HUES48 (cell line): ENCODE measurements at regions not wholly inside any gene's neighbourhood (a gene's known extent, or its start where the extent isn't known, plus 50 kb on each side); places are given as distances from the start of the nearest gene placed in this dataset.

Experiments used
- H3K27ac ChIP-seq: one replicate; pipeline ENCODE4 v1.7.0; 2013; ENCODE audit warnings: low read depth, low read length, inconsistent platforms
- H3K27me3 ChIP-seq: 2 replicates; pipeline ENCODE4 v1.6.1; 2013; ENCODE audit warnings: mild to moderate bottlenecking, low read length; ENCODE audit not compliant: control insufficient read depth, insufficient read depth
- H3K36me3 ChIP-seq: 2 replicates; pipeline ENCODE4 v1.6.1; 2013; ENCODE audit warnings: low read length; ENCODE audit not compliant: control insufficient read depth, insufficient read depth
- H3K4me1 ChIP-seq: 2 replicates; pipeline ENCODE4 v1.6.1; 2013; ENCODE audit warnings: mild to moderate bottlenecking, low read length; ENCODE audit not compliant: control insufficient read depth, insufficient read depth
- H3K4me3 ChIP-seq: 2 replicates; pipeline ENCODE4 v1.5.1; 2013; ENCODE audit warnings: mild to moderate bottlenecking, low read depth, low read length
- H3K9ac ChIP-seq: 2 replicates; pipeline ENCODE4 v1.6.1; 2013; ENCODE audit warnings: mild to moderate bottlenecking, low read depth, low read length, moderate library complexity
- H3K9me3 ChIP-seq: 2 replicates; pipeline ENCODE4 v1.6.1; 2013; ENCODE audit warnings: low read length; ENCODE audit not compliant: control insufficient read depth, insufficient read depth

DNA sequence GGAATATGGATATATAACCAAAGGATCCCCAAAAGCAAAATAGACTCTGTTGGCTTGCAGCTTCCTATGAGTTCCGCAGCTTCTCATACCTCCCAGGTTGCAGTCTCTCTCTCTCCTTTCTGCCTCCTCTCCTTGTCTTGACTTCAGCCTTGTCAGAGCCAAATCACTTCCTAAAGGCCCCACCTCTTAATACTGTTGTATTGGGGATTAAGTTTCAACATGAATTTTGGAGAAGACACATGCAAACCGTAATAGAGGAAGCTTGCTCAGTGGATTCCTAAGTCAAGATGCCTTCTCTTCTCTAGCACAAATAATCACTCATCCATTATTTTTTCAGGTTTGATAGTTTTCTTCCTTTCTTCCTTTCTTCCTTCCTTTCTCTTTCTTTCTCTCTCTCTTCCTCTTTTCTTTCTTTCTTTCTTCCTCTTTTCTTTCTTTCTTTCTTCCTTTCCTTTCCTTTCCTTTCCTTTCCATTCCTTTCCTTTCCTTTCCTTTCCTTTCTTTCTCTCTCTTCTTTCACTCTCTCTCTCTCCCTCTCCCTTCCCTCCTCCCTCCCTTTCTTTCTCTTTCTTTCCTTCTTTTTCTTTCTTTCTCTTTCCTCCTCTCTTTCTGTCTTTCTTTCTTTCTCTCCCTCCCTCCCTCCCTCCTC lies 411.3 kb upstream of the TPM1 start:
- H3K9ac ChIP-seq = no peak overlapping the region
- 0 out of 2 replicates have a peak, but pooled peaks cover 2% of the 10 kb centered on the region for H3K4me1 ChIP-seq
- H3K9me3 ChIP-seq = no peaks in the 10 kb centered on the region
- no peak overlapping the region for H3K4me3 ChIP-seq
- no peak overlapping the region for H3K27ac ChIP-seq
- H3K27me3 ChIP-seq = no peaks in the 10 kb centered on the region
- H3K36me3 ChIP-seq = no peaks in the 10 kb centered on the region

DNA sequence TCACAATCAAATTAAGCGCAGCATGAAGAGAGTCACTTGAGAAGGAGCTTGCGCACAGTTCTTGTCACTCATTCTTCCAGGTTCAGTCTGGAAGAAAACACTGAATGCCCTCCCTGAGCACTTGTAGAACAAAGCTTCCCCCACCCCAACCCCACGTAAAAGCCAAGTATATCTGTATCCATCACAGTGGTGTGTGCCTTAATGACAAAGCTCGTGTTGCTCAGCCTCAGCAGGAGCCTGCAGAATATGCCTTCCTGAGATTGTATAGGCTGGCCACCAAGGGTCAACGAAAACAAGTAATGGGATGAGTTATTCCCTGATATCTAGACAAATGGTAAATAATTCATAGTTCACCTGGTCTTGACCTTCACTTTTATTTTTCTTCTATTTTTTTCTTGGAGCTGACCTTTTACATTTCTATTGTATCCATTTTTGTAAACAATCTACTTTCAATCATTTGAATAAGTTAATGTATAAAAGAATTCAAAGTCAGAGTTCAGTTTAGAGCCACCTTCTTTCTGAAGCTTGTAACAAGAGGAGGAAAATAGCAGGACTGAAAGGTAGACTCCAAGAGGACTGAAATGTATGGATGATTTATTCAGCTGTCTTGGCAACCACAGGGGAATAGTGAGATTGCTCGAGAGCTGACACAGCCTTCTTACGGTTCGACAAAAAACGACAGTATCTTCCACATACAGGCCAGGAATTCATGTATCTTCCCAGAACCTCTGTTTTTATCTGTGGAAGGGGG lies 405.5 kb upstream of the TPM1 start:
- H3K4me1 ChIP-seq = peaks cover 14% of the 10 kb centered on the region
- no peaks in the 10 kb centered on the region for H3K36me3 ChIP-seq
- H3K9ac ChIP-seq = no peak overlapping the region
- H3K27ac ChIP-seq = no peak overlapping the region
- H3K4me3 ChIP-seq = peak overlapping the region; percentile 12; the same call in 1 of the 2 replicates
- H3K9me3 ChIP-seq = no peaks in the 10 kb centered on the region
- no peaks in the 10 kb centered on the region for H3K27me3 ChIP-seq

- Histone ChIP-seq H3K27ac (no peak overlapping the region), H3K4me3 (no peak overlapping the region), H3K27me3 (no peaks in the 10 kb centered on the region), H3K9me3 (no peaks in the 10 kb centered on the region), H3K36me3 (no peaks in the 10 kb centered on the region), H3K9ac (no peak overlapping the region), H3K4me1 (peaks cover 14% of the 10 kb centered on the region)
Observed at GRCh38 chr15:62637574-62637897, 405.0 kb upstream of the TPM1 start.

DNA sequence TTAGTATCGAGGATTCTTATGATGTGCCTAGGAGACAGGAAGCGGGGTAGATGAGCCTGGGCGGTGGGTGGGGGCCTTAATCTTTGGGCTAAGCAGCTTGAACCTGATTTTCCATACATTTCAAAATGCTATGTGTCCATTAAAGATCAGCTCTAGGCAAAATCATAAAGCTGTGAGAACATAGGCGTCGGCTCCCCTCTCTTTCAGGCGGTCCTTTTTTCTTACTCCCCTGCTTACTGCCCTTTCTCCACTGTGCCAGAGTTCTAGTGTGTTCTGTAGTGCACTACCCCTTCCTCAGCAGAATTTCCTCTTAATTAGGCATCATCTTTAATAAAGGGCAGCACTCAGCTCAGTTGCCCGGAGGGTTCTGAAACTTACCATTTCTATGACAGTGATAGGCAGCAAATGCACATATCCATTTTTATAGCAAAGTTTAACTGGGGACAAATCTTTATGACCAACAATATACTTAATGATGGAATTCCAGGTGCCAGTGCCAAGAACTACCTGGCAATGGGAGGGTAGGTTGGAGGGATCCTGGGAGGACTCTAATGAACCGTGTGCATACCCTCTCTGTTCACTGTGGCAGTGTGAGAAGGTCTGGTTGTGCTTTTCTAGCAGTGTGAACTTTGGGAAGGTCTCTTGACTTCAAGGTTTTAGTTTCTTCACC lies 404.5 kb upstream of the TPM1 start:
- H3K9ac ChIP-seq = no peak overlapping the region
- no peaks in the 10 kb centered on the region for H3K36me3 ChIP-seq
- no peak overlapping the region for H3K27ac ChIP-seq
- peaks cover 14% of the 10 kb centered on the region for H3K4me1 ChIP-seq
- no peaks in the 10 kb centered on the region for H3K27me3 ChIP-seq
- H3K4me3 ChIP-seq = no peak overlapping the region
- H3K9me3 ChIP-seq = no peaks in the 10 kb centered on the region

DNA sequence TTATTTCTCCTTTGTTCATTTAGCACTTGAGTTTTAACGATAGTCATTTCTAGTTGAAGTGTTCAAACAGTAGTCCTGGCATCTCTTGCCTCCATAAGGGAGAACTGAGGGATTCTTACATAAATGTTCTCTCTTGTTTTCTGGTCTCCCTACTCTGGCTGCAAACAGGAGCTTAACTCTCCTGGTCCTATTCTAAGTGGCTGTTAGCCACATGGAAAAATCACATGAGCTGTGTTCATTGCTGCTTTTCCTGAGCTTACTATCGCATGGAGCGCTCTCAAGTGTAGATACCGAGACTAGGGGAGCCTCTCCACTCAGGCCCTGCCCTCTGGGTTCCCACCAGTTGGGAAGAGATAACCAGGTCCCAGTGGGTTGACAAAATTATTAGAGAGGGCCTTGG lies 403.1 kb upstream of the TPM1 start:
- H3K4me1 ChIP-seq = peaks cover 19% of the 10 kb centered on the region
- no peaks in the 10 kb centered on the region for H3K27me3 ChIP-seq
- H3K27ac ChIP-seq = no peak overlapping the region
- H3K36me3 ChIP-seq = no peaks in the 10 kb centered on the region
- H3K9me3 ChIP-seq = no peaks in the 10 kb centered on the region
- no peak overlapping the region for H3K4me3 ChIP-seq
- no peak overlapping the region for H3K9ac ChIP-seq

DNA sequence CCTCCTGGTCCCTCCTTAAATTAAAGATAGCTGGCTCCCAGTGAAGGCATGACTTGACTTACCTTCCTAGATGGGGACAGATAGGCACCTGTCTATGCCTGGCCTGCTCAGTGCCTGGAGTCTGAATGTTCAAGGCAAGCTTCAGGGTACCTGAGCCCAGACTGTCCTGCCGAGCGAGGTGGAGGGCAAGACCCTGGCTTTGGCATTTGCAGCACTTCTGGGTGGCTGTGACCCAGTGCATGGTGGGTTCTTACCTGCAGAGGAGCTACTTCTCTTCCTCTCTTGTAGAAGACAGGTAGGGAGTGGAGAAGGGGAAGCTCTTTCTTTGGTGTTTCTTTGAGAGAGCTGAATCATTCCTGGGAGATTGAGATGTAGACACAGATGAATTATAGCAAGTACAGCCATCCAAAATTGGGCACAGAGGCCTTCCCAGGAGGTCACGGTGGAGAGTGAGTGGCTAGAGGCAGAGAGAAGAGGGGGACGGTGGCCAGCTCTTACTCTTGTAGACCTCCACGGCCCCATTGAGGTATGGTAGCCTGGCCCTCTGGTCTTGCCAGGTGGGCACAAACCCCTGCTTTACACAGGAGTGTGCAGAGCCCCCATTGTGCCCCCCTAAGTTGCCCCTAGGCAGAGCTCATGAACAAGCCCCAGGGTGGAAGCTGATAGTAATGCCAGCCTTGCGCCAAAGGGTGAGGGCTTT lies 402.5 kb upstream of the TPM1 start:
- H3K9ac ChIP-seq = no peak overlapping the region
- H3K4me3 ChIP-seq = no peak overlapping the region
- H3K36me3 ChIP-seq = no peaks in the 10 kb centered on the region
- H3K4me1 ChIP-seq = peaks cover 24% of the 10 kb centered on the region
- H3K27ac ChIP-seq = no peak overlapping the region
- H3K27me3 ChIP-seq = no peaks in the 10 kb centered on the region
- H3K9me3 ChIP-seq = no peaks in the 10 kb centered on the region

- no peaks in the 10 kb centered on the region for H3K36me3 ChIP-seq
- H3K27ac ChIP-seq = no peak overlapping the region
- H3K9me3 ChIP-seq = no peaks in the 10 kb centered on the region
- H3K4me1 ChIP-seq = peaks cover 16% of the 10 kb centered on the region
- no peak overlapping the region for H3K4me3 ChIP-seq
- H3K9ac ChIP-seq = no peak overlapping the region
- no peaks in the 10 kb centered on the region for H3K27me3 ChIP-seq
Observed at GRCh38 chr15:62641825-62642224, 400.7 kb upstream of the TPM1 start.

DNA sequence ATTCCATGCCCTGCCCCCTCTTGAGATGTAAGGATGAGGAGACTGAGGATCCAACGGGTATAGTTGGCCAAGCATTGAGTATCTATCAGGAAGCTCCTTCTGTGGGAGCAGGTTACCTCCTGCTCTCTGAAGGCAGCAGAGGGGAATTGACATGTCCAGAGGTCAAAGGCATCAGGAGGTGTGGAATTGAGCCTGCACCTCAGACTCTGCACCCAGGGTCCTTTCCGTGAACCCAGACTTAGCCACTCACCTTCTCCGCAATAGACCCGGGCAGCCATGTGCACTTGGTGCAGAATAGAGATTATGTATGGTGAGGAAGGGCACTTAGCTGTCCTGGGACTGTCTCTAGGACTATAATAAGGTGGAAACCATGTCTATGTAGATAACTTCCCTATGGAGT lies 399.0 kb upstream of the TPM1 start:
- Histone ChIP-seq H3K4me3 (no peak overlapping the region), H3K36me3 (no peaks in the 10 kb centered on the region), H3K9me3 (no peaks in the 10 kb centered on the region), H3K4me1 (peaks cover 9% of the 10 kb centered on the region), H3K27ac (no peak overlapping the region), H3K27me3 (no peaks in the 10 kb centered on the region), H3K9ac (no peak overlapping the region)

DNA sequence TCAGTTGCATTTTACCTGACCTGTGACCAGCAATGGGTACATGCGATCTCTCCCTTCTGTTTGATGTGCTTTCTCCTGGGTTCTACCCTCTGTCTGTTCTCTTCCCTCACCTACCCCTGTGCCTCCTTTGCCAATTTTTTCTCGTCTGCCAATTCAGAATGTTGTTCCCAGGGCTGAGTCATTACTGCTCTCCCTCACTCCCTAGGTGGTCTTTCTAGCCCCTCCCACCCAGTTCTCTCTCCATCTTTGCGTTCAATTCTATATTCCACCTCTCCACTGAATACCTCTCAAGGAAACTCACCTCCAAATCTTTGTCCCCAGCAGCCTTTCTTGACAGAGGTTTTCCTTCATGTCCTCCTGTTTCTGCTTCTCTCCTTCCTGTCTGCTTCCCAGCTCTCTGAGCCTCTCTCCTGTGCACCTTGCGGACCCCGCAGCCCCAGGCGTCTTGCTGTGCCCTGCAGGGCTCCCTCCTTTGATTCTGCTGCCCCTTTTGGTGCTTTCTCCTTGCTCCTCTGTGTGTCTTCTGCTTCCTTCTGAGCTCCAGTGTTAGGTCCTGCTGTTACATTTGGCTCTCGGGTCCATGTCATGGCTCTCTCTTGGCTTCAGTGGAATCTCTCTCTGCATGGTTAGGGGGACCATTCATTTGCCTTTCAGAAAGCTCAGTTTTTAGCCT lies 398.2 kb upstream of the TPM1 start:
- Histone ChIP-seq H3K9ac (no peak overlapping the region), H3K27me3 (no peaks in the 10 kb centered on the region), H3K9me3 (no peaks in the 10 kb centered on the region), H3K4me1 (peaks cover 9% of the 10 kb centered on the region), H3K4me3 (no peak overlapping the region), H3K27ac (no peak overlapping the region), H3K36me3 (no peaks in the 10 kb centered on the region)

DNA sequence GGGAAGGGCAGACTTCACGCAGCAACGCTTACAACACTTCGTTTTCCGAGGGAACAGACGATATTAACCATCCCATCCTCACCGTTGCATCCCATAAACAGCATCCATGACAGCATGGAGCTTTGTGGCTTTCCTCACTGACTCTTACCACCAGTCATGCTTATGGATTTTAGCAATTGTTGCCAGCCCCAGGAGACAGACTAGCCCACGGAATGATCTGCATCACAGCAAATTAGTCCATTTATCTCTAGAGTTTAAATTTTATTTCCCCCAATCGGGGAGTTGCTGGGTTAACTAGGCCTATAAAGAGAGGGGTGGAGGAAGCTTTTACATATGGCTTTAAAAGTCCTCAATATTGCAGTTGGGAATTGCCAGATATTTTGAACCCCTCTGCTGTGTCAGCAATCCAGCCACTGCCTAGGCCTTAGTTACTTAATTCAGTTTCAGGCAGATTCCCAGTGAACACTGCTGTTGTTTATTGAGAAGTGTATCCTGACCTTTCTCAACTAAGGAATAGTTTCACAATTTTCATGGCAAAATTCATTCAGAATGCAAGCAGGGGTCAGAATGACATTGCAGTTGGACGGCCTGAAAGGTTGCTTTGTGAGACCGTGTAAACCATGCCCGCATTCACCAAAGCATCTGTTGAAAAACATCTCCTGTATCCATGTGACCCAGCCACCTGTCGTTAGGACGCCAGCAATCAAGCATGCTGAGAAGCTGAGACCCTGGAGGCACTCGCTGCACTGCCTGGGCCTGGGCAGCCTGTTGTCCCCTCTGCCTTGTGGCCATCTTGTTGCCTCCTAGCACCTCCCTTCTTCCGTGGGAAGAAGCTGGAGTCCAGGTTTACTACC lies 397.4 kb upstream of the TPM1 start:
- no peak overlapping the region for H3K4me3 ChIP-seq
- no peaks in the 10 kb centered on the region for H3K9me3 ChIP-seq
- H3K27me3 ChIP-seq = no peaks in the 10 kb centered on the region
- H3K9ac ChIP-seq = no peak overlapping the region
- H3K27ac ChIP-seq = no peak overlapping the region
- H3K4me1 ChIP-seq = peaks cover 9% of the 10 kb centered on the region
- H3K36me3 ChIP-seq = no peaks in the 10 kb centered on the region
